NB4 (cell line): ENCODE measurements at regions not wholly inside any gene's neighbourhood (a gene's known extent, or its start where the extent isn't known, plus 50 kb on each side); places are given as distances from the start of the nearest gene placed in this dataset.

Experiments
- DNase-seq: peaks from one replicate; pipeline ENCODE4 v3.0.0; 2010; ENCODE audit warnings: low read depth
- H3K4me3 ChIP-seq: one replicate; pipeline ENCODE4 v1.5.1; 2011; ENCODE audit warnings: mild to moderate bottlenecking, low read depth, low read length, moderate library complexity
- MYC ChIP-seq: IDR thresholded peaks from 2 replicates; pipeline ENCODE4 v1.6.1; 2011; ENCODE audit warnings: low read depth, low read length
- POLR2A ChIP-seq: IDR thresholded peaks from 2 replicates; pipeline ENCODE4 v1.6.1; 2011; ENCODE audit warnings: mild to moderate bottlenecking; ENCODE audit not compliant: insufficient read length; ENCODE audit errors: extremely low read depth
- TF ChIP-seq, protein P1 (sequence below): IDR thresholded peaks from 2 replicates; pipeline ENCODE4 v1.6.1; 2011; ENCODE audit warnings: low read depth, low read length
- TF ChIP-seq, protein P2 (sequence below): IDR thresholded peaks from one replicate; pipeline ENCODE4 v1.5.1; 2012; ENCODE audit warnings: low read depth, low read length

GRCh38 chr17:54099221-54099620, 276.5 kb downstream of the KIF2B start:
- DNase-seq: no peak
- no peak overlapping the region for H3K4me3 ChIP-seq
- TF ChIP-seq POLR2A (no peak), MYC (no peak)
- TF ChIP-seq, protein P1, sequence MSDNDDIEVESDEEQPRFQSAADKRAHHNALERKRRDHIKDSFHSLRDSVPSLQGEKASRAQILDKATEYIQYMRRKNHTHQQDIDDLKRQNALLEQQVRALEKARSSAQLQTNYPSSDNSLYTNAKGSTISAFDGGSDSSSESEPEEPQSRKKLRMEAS: no peak
- TF ChIP-seq, protein P2, sequence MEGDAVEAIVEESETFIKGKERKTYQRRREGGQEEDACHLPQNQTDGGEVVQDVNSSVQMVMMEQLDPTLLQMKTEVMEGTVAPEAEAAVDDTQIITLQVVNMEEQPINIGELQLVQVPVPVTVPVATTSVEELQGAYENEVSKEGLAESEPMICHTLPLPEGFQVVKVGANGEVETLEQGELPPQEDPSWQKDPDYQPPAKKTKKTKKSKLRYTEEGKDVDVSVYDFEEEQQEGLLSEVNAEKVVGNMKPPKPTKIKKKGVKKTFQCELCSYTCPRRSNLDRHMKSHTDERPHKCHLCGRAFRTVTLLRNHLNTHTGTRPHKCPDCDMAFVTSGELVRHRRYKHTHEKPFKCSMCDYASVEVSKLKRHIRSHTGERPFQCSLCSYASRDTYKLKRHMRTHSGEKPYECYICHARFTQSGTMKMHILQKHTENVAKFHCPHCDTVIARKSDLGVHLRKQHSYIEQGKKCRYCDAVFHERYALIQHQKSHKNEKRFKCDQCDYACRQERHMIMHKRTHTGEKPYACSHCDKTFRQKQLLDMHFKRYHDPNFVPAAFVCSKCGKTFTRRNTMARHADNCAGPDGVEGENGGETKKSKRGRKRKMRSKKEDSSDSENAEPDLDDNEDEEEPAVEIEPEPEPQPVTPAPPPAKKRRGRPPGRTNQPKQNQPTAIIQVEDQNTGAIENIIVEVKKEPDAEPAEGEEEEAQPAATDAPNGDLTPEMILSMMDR: no peak

GRCh38 chr17:54102246-54102645, 279.5 kb downstream of the KIF2B start:
- H3K4me3 ChIP-seq: no peak overlapping the region
- TF ChIP-seq, protein P2: no peak
- TF ChIP-seq MYC (no peak), POLR2A (no peak)
- TF ChIP-seq, protein P1: no peak
- no peak for DNase-seq

DNA sequence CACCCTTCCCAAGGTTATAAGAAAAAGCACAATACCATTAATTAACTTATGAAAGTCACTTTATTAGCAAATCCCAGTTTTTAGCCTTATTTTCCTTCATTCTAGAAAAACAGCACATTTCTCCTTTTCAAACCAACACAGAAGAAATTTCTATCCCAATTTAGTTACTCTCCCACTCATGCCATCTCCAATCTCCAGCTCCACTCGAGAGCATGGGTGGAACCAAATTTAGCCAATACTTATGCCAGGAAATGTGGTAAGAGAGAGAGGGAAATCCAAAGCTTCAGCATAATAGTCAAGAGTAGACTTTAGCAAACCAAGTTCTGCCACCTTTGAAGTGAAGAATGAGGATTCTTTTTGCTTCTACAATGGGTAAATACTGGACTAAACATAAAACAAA, 288.8 kb downstream of the KIF2B start:
- TF ChIP-seq, protein P2: no peak
- no peak for TF ChIP-seq POLR2A
- TF ChIP-seq, protein P1: no peak
- TF ChIP-seq MYC: no peak
- H3K4me3 ChIP-seq: no peak overlapping the region
- DNase-seq: no peak

DNA sequence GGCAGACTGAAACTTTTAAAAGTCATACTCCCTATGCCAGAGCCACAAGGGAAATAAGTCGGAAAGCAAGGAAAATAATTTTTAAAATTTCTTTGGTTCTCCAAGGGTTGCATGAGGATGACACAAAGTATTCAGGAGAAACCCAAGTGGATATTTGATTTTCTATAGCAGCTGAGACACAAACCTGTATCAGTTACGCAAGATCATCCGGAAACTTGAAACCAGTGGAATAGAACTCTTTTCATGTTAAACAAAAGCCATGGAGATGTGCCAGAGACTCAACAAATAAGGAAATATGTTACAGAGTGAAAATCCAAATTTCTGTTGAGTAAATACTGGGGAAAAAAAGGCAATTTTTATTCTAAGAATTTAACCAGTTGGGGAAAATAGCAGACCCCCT, 294.7 kb downstream of the KIF2B start:
- TF ChIP-seq, protein P2: no peak
- TF ChIP-seq POLR2A: no peak
- TF ChIP-seq, protein P1: no peak
- no peak for TF ChIP-seq MYC
- no peak overlapping the region for H3K4me3 ChIP-seq
- DNase-seq: no peak

DNA sequence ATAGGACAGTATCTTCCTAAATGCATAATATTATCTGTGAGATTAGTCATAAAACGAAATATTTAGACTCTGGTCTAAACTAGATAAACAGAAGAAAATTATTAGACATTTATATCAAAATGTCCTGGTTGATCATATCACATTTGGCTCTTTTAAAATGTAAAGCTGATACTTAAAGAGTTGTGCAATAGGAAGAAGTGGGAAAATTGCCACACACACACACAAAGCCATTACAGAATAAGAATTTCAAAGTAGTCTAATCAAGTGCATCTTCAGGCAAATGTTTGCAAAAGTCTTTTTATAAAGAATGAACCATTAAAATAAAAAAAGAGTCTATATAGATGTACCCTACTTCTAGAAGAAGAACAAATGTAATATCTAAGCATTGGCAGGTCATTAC, 301.7 kb downstream of the KIF2B start:
- no peak for DNase-seq
- H3K4me3 ChIP-seq: no peak overlapping the region
- TF ChIP-seq MYC (no peak), POLR2A (no peak)
- TF ChIP-seq, protein P1: no peak
- TF ChIP-seq, protein P2: no peak

GRCh38 chr17:54153423-54153822, 330.7 kb downstream of the KIF2B start:
- H3K4me3 ChIP-seq: no peak overlapping the region
- no peak for DNase-seq
- TF ChIP-seq POLR2A (no peak), MYC (no peak)
- TF ChIP-seq, protein P2: no peak
- TF ChIP-seq, protein P1: no peak
